ENCODE measurements at regions not wholly inside any gene's neighbourhood (a gene's known extent, or its start where the extent isn't known, plus 50 kb on each side); places are given as distances from the start of the nearest gene placed in this dataset.

- Histone ChIP-seq H4K91ac (ENCODE audit: insufficient read depth, low read depth, low read length) (peak overlapping the region; percentile 98), H3K27ac (ENCODE audit: insufficient read depth, low read length) (peak overlapping the region; percentile 92), H2BK5ac (ENCODE audit: low read depth, low read length, poor library complexity, severe bottlenecking) (peak overlapping the region; percentile 95), H3K4me2 (ENCODE audit: low read depth, low read length) (peak overlapping the region; percentile 88), H2AFZ (replicated peaks; ENCODE audit: low read length, poor library complexity) (peak overlapping the region; percentile 85), H3K9me3 (ENCODE audit: control insufficient read depth, insufficient read depth, low read length) (no peaks in the 10 kb centered on the region), H3K27me3 (ENCODE audit: control insufficient read depth, insufficient read depth, low read length) (no peaks in the 10 kb centered on the region), H4K20me1 (ENCODE audit: insufficient read depth, low read length) (no peaks in the 10 kb centered on the region), H3K79me1 (ENCODE audit: low read depth in 1 of 2, low read length in 2 of 2) (peaks cover 5 to 18% of the 10 kb centered on the region in 2 experiments; a peak in 3 of 4 replicates), H2BK20ac (ENCODE audit: low read depth, low read length) (peak overlapping the region; percentile 96), H3K9me1 (ENCODE audit: insufficient read depth, low read length) (peaks cover 3% of the 10 kb centered on the region; the same call in 1 of the 2 replicates), H2AK5ac (ENCODE audit: low read depth, low read length) (peak overlapping the region; percentile 29; the same call in 1 of the 2 replicates), H3K18ac (ENCODE audit: low read depth, low read length) (peak overlapping the region; percentile 95), H3K36me3 (ENCODE audit: control insufficient read depth, insufficient read depth, low read length) (no peaks in the 10 kb centered on the region), H3K4ac (ENCODE audit: low read depth, low read length) (peak overlapping the region; percentile 99), H3K4me3 (ENCODE audit: insufficient read depth, low read depth, low read length) (peak overlapping the region; percentile 54), H4K5ac (ENCODE audit: low read depth, low read length) (peak overlapping the region; percentile 93), H3K4me1 (ENCODE audit: control insufficient read depth, insufficient read depth, low read length) (peaks cover 12% of the 10 kb centered on the region), H2AK9ac (replicated peaks; ENCODE audit: low read depth, low read length, poor library complexity) (peak overlapping the region; percentile 97), H3K14ac (replicated peaks; ENCODE audit: low read depth, low read length) (peak overlapping the region; percentile 99), H3K9ac (ENCODE audit: low read depth, low read length) (peak overlapping the region; percentile 91), H3K56ac (ENCODE audit: extremely low read depth, insufficient read depth, low read length) (peak overlapping the region; percentile 99), H2BK120ac (ENCODE audit: low read depth, low read length) (peak overlapping the region; percentile 98), H3K23ac (ENCODE audit: low read depth, low read length) (peak overlapping the region; percentile 97), H2BK15ac (ENCODE audit: low read depth, low read length) (peak overlapping the region; percentile 91), H4K8ac (ENCODE audit: low read depth in 2 of 2, low read length in 2 of 2) (peak overlapping the region; percentile 85 to 99)
- POLR2A ChIA-PET (ENCODE audit: unreplicated experiment), result interaction anchor here (0.6 to 0.8 kb wide), 5 partner anchors 9 to 956 kb away, joined by 3 to 6 read pairs (median 4); partner anchors contain the start of gene PDS5B
- CTCF ChIA-PET, result interaction anchor here (0.6 to 1.8 kb wide), 13 partner anchors 12 to 431 kb away, joined by 3 to 9 read pairs (median 3); no protein-coding TSS in a partner anchor
- peak; percentile 94 for ATAC-seq (ENCODE audit: low read depth)
- in situ Hi-C loops (cut with MboI; ENCODE audit: low sequenced_read_pairs), result loop anchor here (5.0 to 10.0 kb wide), 2 partner anchors 180 to 958 kb away; partner anchors contain the start of gene PDS5B
- BruUV-seq (replicated peaks), result no TSS peak
- WGBS, 2 experiments (ENCODE audit: extremely low coverage in 2 of 2, insufficient read length in 1 of 2), result 0% methylated on average over 28 of the region's 70 CpGs; no CpG with 5 or more reads in 1 of the 2 experiments
- DNase-seq, result peak; percentile 100
- dilution Hi-C loops (cut with HindIII; ENCODE audit: low sequenced_read_pairs, unreplicated experiment), result no loop called here
- intact Hi-C loops (cut with micrococcal nuclease), result loop anchor here (1.0 to 10.0 kb wide), 8 partner anchors 181 to 956 kb away; partner anchors contain the start of genes PDS5B and STARD13
- peak; percentile 86; the same call in 1 of the 2 replicates for TF ChIP-seq CHD1 (IDR thresholded peaks at IDR 0.05; ENCODE audit: low read depth, low read length)
- TF ChIP-seq RAD21 (IDR thresholded peaks at IDR 0.05; ENCODE audit: low read length), result peak; percentile 99
- TF ChIP-seq BHLHE40 (IDR thresholded peaks at IDR 0.05; ENCODE audit: low read depth, low read length), result peak; percentile 87
- no peak for TF ChIP-seq MAFK (IDR thresholded peaks at IDR 0.05; ENCODE audit: low read depth, low read length)
- peak; percentile 95 for TF ChIP-seq MXI1 (IDR thresholded peaks at IDR 0.05; ENCODE audit: borderline replicate concordance, low read depth, low read length)
- TF ChIP-seq, protein P1, sequence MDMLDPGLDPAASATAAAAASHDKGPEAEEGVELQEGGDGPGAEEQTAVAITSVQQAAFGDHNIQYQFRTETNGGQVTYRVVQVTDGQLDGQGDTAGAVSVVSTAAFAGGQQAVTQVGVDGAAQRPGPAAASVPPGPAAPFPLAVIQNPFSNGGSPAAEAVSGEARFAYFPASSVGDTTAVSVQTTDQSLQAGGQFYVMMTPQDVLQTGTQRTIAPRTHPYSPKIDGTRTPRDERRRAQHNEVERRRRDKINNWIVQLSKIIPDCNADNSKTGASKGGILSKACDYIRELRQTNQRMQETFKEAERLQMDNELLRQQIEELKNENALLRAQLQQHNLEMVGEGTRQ (IDR thresholded peaks at IDR 0.05; ENCODE audit: low read depth, low read length), result peak; percentile 56
- peak; percentile 98 for TF ChIP-seq SMC3 (IDR thresholded peaks at IDR 0.05; ENCODE audit: low read depth, low read length)
- peak; percentile 67; the same call in 1 of the 2 replicates for TF ChIP-seq POLR2A (IDR thresholded peaks at IDR 0.05; ENCODE audit: low read depth, low read length)
- TF ChIP-seq NFE2L2 (IDR thresholded peaks at IDR 0.05; ENCODE audit: low read depth, low read length), result 0 out of 2 replicates have a peak, but pooled peaks have one; percentile 3
- TF ChIP-seq, protein P2, sequence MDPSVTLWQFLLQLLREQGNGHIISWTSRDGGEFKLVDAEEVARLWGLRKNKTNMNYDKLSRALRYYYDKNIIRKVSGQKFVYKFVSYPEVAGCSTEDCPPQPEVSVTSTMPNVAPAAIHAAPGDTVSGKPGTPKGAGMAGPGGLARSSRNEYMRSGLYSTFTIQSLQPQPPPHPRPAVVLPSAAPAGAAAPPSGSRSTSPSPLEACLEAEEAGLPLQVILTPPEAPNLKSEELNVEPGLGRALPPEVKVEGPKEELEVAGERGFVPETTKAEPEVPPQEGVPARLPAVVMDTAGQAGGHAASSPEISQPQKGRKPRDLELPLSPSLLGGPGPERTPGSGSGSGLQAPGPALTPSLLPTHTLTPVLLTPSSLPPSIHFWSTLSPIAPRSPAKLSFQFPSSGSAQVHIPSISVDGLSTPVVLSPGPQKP (IDR thresholded peaks at IDR 0.05; ENCODE audit: borderline replicate concordance, low read depth, low read length), result no peak
- peak; percentile 83 for TF ChIP-seq CEBPB (IDR thresholded peaks at IDR 0.05; ENCODE audit: low read depth, low read length)
- TF ChIP-seq CTCF (conservative IDR thresholded peaks at IDR 0.05; ENCODE audit: low read depth, low read length), result peak; percentile 99
- 0 out of 2 replicates have a peak, but pooled peaks have one; percentile 32 for TF ChIP-seq RFX5 (IDR thresholded peaks at IDR 0.05; ENCODE audit: low read depth, low read length)
These were observed 256.9 kb upstream of the STARD13 start for GRCh38 chr13:33542309-33543088.

Measured in IMR-90 (cell line).